ENCODE measurements at regions not wholly inside any gene's neighbourhood (a gene's known extent, or its start where the extent isn't known, plus 50 kb on each side); places are given as distances from the start of the nearest gene placed in this dataset.

DNA sequence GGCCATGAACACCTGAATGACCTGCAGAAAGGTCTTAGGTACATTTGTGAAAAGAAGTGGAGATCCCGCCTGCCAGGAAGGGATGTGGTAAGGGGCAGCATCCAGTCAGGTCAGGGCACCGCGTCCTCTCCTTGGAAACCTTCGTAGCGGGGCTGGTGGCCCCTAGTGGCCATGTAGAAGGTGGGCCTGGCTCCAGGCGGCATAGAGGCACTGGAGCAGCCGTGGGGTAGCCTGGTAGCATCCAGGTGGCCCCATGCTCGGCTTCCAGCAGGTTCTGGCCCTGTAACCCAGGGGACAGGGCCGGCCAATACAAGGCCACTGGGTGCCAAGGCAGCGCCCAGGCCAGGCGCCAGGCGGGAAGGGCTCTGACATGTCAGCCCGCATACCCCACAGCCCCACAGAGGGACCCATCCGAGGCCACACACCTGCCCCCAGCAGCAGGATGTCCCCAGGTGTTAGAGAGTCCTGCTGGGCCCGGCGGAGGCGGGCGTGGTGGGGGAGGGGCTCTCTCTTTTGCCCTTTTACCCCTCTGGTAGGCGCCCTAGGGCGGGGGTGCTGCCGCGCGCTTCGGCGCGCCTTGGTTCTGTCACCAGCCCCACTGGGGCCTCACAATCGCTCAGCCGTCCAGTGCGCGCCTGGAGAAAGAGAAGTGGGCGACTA lies 58.3 kb upstream of the SPATA31E1 start:
- DNase-seq, result no peak

- no peak for DNase-seq
Measured at GRCh38 chr9:87824886-87825285, 57.8 kb upstream of the SPATA31E1 start.

- DNase-seq, result no peak
Measured at GRCh38 chr9:87826331-87826730, 56.3 kb upstream of the SPATA31E1 start.

DNA sequence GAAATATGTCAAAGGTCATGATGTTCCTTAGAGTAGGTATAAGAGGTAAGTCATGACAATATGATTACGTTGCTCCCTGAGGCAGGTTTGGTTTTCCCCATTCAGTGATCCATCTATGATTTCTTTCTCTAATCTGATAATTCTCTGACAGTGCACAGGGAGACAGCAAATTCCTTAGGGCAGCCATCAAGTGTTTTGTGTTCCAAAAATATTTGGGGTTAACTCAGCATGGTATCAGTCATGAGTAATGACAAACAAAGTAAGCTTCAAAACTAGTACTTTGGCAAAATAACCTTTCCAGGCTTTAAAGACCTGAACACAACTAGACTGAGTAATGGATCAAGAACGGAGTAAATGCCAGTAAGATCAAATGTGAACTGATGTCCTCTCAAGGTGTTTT lies 55.3 kb upstream of the SPATA31E1 start:
- no peak for DNase-seq

DNA sequence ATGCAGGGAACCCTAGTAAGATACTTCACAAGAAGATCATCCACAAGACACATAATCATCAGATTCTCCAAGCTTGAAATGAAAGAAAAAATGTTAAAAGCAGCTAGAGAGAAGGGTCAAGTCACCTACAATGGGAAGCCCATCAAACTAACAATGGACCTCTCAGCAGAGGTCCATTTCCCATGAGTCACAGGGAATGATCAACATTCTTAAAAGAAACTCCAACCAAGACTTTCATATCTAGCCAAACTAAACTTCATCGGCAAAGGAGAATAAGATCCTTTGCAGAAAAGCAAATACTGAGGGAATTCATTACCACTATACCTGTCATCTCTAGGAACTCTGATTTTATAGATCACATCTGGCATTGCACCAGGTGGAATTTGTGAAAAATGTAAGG lies 52.9 kb upstream of the SPATA31E1 start:
- no peak for DNase-seq

- no peak for DNase-seq
Measured at GRCh38 chr9:87830446-87830845, 52.2 kb upstream of the SPATA31E1 start.

DNA sequence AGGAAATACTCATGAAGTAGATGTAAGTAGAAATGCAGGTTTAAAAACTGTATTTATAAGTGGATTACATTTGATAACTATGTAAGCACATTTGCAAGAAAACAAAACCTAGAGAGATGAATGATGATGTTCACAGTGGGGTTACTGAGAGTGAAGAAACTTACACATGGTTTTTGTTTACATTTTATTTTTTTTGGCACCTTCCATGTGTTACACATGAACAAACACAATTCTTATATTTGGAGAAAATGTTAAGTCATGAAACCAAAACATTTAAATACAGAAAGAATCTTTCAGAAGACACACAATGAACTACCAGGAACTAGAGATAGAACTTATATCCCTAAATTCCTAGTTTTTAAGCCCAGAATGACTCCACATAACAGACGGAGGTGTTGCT lies 51.5 kb upstream of the SPATA31E1 start:
- DNase-seq, result no peak
